ENCODE measurements at regions not wholly inside any gene's neighbourhood (a gene's known extent, or its start where the extent isn't known, plus 50 kb on each side); places are given as distances from the start of the nearest gene placed in this dataset.

GRCh38 chr12:98280152-98280551 lies 235.2 kb upstream of the TMPO start:
- TF ChIP-seq CTCF (conservative IDR thresholded peaks at IDR 0.05; ENCODE audit: low read length): no peak
- no peak for DNase-seq (ENCODE audit: low read depth)
- H3K4me3 ChIP-seq (ENCODE audit: low read length): no peak overlapping the region

DNA sequence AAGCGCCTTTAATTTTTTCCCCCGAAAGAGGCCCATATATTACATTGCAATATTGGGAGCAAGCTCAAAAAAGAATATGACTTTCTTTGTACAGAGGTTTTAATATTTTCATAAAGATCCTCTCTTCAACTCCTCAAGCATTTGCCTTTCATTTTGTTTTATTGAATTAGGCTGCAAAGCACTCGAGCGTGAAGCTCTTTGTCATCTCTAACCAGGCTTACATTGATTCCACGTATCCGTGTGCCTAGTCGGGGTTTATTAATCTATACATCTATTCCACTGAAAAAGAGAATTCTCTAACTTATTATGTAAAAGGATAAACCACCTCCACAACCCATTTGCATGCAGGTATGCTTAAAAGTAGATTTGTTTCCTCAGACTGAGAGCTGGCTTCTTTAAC lies 234.8 kb upstream of the TMPO start:
- H3K4me3 ChIP-seq (ENCODE audit: low read length): no peak overlapping the region
- DNase-seq (ENCODE audit: low read depth): no peak
- no peak for TF ChIP-seq CTCF (conservative IDR thresholded peaks at IDR 0.05; ENCODE audit: low read length)

- DNase-seq (ENCODE audit: low read depth): no peak
- no peak for TF ChIP-seq CTCF (conservative IDR thresholded peaks at IDR 0.05; ENCODE audit: low read length)
- H3K4me3 ChIP-seq (ENCODE audit: low read length): no peak overlapping the region
Observed at GRCh38 chr12:98291828-98292227, 223.6 kb upstream of the TMPO start.

DNA sequence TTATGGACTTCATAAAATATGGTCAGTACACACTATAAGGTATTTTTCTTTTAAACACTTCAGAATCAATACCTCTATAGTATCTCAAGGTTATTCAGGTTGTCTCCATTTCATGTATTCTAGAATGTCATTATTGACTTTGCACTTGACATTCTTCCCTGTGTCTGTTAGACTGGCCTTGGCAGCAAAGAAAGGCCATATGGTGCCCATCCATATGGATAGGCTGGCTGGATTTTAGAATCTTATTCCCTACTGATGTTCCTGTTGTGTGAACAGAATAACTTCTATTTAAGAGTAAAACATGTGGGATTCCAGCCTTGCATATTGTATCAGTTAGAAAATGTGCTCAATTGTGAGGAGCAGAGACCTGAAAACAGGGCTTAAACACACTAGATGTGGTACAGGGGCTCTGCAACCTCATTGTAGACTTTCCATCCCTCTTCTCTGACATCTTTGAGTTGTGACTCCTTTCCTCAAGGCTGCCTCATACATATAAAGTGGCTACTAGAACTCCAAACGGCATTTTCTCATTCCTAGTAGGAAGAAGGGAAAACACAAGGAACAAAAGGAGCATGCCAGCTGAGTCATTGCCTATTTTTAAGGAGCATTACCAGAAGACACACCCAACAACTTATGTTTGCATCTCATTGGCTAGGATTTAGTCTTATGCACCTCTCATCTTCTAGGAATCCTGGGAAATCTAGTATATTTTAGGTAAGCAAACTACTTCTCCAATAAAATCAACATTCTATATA lies 221.2 kb upstream of the TMPO start:
- H3K4me3 ChIP-seq (ENCODE audit: low read length): no peak overlapping the region
- DNase-seq (ENCODE audit: low read depth): peak; percentile 1
- TF ChIP-seq CTCF (conservative IDR thresholded peaks at IDR 0.05; ENCODE audit: low read length): no peak

- TF ChIP-seq CTCF (conservative IDR thresholded peaks at IDR 0.05; ENCODE audit: low read length): no peak
- no peak overlapping the region for H3K4me3 ChIP-seq (ENCODE audit: low read length)
- DNase-seq (ENCODE audit: low read depth): peak; percentile 43
Observed at GRCh38 chr12:98295681-98296080, 219.7 kb upstream of the TMPO start.

- no peak overlapping the region for H3K4me3 ChIP-seq (ENCODE audit: low read length)
- no peak for TF ChIP-seq CTCF (conservative IDR thresholded peaks at IDR 0.05; ENCODE audit: low read length)
- DNase-seq (ENCODE audit: low read depth): no peak
Observed at GRCh38 chr12:98296462-98297079, 218.8 kb upstream of the TMPO start.

DNA sequence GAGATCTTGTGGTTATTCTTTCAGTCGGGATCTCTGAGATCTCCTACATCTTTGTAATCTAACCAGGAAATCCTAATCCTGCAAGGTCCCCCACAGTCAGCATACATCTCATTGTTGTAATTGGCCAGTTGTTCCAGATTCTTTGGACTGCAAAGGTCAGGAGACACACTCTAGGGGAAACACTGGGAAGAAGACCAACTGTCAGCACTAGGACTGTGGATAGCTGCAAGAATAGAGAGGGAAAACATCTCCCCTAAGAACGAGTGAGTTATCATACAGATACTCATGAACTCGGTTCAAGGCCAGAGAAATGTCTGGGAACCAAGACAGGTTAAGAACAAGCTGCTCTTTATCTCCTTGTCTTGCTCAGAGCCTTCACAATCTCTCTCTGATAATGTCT lies 217.9 kb upstream of the TMPO start:
- TF ChIP-seq CTCF (conservative IDR thresholded peaks at IDR 0.05; ENCODE audit: low read length): no peak
- no peak overlapping the region for H3K4me3 ChIP-seq (ENCODE audit: low read length)
- DNase-seq (ENCODE audit: low read depth): no peak

Data from AG10803 (cell line).